ENCODE measurements at regions not wholly inside any gene's neighbourhood (a gene's known extent, or its start where the extent isn't known, plus 50 kb on each side); places are given as distances from the start of the nearest gene placed in this dataset.

DNA sequence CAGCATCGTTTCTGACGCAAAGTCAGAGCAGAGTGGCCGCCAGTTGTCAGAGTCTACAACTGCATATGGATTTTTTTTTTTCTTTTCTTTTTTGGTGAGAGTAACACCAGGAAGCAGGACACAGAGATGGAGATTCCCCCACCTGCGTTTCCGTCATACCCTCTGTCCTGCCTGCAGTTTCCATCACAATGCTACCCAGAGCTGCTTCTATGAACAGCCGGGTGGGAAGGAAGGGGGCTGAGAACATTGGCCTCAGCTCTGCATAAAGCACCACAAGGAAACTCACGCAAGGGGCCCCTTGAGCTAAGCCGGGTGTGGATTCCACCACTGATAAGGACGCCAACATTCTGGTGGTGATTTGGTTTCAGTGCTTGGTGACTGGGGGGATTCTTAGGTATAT, 183.5 kb upstream of the AFDN start:
- DNase-seq (ENCODE audit: low read depth): no peak

DNA sequence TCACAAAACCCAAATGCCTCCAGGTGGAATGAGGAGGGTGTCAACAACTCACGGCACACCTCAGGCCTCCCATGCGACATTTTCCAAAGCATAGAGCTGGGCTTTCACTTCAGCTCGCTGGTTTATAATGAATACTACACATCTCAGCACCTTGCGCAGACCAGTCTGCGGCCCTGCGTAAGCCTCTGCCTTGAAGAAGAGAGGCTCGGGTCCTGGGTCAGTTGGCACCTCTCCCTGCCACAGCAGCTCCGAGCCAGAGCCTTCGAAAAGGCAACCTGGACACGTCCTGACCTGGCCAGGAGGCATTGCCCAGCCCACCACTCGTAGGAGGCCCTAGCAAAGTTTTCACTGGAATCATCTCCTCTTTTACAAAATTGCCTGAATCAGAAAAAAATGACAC, 183.0 kb upstream of the AFDN start:
- DNase-seq (ENCODE audit: low read depth): no peak

DNA sequence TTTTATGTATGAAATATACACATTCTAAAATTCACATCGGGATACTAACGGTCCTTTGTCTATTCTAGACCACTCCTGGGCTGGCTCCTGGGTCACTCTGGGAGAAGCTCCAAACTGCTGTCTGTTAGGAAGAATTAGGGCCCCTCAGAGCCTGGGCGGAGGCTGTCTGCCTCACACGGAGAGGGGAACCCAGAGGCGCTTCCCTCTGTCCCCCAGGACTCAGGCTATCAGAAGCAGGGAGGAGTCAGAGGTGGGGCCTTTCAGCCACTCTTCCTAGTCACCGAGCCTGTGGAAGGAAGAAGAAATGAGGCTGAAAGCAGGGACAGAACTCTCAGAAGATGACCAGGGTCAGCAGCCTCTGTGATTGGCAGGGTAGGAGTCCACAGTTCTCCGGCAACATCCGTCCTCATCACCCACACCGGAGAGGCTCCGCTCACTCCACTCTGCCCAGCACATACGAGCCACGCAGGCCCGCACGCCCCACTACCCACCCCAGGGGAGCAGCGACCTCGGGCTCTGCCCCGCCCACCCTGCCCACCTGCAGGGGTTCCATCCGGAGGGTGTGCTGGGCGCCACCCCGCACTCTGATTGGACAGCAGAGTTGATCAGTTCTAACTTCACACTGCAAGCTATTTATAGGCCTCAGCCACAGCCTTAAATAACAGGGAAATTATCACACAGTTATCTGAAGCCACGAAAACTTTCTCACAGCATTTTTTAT, 182.1 kb upstream of the AFDN start:
- DNase-seq (ENCODE audit: low read depth): no peak

DNA sequence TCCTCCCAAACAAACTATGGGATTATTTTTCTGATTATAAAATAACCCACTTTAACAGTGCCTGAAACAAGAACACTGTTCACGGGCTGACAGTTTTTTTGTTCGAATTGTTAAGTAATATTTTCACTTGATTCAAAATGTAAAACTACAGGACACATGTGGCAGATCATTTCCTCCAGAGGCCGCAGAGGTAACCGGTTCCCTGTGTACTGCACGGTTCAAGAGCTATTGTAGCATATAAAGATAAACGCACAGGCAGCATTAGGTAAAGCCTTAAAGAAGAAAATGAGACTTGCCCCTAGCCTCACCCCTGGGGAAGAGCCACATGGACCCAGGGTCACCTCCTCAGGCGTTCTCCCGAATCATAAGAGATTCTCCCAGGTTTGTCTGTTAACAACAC, 181.3 kb upstream of the AFDN start:
- no peak for DNase-seq (ENCODE audit: low read depth)

DNA sequence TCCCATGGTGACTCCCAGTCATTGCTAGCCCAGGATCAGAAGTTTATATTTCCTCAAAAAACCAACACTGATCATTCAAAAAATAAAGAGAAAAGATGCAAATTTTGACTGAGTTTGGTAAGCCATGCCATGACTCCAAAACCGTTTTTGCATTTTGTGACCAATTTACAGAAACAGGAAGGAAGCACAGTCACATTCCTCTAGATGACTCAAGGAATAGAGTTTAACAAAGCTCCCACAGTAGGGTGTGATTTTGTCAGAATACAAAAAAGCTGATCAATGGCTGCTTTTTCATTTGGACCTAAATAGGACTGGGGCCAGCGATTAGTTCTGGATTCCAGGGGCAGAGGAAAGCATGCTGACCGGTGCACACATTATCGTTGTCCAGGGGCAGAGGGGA, 179.4 kb upstream of the AFDN start:
- DNase-seq (ENCODE audit: low read depth): no peak

DNA sequence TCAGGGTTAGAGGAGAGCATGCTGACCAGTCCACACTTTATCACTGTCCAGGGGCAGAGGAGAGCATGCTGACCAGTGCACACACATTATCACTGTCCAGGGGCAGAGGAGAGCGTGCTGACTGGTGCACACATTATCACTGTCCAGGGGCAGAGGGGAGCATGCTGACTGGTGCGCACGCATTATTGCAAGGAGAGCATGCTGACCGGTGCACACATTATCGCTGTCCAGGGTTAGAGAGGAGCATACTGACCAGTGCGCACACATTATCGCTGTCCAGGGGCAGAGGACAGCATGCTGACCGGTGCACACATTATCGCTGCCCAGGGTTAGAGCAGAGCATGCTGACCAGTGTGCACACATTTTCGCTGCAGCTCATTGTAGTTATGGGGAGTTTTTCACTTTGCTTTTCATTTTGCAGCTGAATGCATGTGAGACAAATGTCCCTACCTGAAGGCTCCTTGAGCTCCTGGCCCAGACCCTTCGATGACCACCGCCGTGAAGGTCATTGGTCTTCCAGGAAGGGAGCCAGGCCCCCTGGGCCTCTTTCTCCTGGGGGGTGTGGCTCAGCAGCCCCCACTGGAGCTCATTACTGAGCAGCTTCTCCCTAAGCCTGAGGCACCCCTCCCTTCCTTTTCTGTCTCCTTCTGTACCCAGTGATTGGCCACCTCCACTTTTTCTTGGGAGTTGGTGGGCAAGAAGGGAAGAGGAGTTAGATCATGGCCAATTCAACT, 178.8 kb upstream of the AFDN start:
- no peak for DNase-seq (ENCODE audit: low read depth)

DNA sequence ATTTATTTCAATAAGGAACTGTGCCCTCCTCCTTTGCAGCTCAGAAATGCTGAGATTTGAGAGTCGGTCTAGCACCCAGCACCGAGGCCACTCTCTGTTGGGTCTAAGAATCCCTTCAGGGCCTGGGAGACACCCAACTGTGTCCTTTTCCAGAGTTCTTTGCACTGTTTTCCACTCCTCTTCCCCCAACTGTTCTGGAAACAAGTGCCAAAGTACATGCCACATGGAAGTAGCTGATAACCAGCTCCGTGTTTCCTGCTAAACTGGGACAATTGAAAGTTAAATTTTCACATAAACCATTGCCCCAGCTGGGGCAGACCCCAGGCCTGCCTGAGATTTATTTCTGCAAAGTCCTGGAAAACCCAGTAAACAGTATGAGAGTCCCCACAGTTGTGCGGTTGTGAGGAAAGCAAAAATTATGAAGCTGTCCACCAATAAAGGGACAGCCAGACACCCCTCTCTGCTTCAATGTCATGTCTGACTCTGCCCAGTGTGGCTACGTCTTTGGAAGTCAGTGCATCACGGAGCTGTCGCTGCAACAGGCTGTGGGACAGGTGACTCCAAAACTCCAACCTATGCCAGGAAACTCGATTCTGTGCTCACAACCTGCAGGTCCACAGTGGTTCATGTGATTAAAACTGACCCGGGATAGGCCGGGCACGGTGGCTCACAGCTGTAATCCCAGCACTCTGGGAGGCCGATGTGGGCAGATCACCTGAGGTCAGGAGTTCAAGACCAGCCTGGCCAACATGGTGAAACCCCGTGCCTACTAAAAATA, 178.0 kb upstream of the AFDN start:
- no peak for DNase-seq (ENCODE audit: low read depth)

DNA sequence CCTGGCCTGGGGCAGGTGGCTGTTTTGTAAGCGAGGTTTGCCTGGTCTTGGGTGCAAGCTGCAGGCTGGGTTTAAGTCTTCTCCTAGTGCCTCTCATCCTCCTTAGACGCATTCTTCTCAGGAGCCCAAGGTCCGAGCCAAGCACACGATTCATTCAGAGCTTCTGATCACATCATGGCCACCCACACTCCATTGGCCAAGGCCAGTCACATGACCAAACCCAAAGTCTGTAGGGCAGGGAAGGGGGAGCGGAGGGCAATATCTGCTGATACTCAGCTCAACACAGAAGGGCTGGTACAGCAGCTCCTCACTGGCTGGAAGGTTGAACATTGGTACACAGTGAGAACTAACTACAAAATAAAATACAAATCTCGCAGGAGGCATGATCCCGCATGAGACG, 177.2 kb upstream of the AFDN start:
- no peak for DNase-seq (ENCODE audit: low read depth)

DNA sequence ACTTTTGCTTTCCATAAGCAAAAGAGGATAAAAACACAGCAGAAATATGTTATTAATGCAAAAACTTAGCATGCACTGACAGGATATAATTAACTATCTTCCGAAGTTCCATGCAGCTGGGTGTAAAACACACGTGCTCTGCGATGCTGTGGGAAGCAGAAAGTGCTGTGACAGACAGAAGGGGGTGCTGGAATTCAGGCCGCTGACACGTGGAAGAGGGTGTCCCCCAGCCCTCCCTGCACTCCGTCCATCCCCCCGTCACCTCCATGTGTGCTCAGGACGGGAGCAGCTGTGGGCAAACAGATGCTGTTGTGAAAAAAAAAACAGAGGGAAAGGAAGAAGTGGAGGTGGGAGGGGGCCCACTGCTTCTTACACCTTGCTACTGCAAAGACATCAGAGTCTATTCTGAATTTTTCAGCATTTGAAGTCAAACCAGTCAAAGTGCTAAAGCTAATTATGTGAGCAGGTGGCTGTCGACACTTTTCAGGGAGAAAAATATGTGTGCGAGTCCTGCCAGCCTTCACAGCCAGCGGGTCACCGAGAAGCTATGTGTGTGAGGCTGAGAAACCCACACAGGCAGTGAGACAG, 175.9 kb upstream of the AFDN start:
- no peak for DNase-seq (ENCODE audit: low read depth)

DNA sequence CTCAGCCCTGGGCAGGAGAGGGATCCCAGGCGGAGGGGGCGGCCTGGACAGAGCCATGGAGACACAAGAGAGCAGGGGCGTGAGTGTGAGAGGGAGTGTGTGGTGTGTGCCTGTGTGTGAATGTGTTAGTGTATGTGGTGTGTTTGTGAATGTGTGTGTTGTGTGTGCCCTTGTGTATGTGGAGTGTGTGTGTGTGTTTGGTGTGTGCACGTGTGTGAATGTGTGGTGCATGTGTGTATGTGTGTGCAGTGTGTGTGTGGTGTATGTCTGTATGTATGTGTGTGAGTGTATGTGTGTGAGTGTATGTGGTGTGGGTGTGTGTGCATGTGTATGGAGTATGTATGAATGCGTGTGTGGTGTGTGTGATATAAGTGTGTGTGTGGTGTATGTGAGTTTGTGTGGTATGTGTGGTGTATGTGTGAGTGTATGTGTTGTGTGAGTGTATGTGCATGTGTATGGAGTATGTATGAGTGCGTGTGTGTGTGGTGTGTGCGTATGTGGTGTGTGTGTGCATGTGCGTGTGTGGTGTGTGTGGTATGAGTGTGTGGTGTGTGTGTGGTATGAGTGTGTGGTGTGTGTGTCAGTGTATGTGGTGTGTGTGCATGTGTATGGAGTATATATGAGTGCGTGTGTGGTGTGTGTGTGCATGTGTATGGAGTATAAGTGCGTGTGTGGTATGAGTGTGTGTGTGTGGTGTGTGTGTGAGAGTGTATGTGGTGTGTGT, 175.2 kb upstream of the AFDN start:
- DNase-seq (ENCODE audit: low read depth): no peak

DNA sequence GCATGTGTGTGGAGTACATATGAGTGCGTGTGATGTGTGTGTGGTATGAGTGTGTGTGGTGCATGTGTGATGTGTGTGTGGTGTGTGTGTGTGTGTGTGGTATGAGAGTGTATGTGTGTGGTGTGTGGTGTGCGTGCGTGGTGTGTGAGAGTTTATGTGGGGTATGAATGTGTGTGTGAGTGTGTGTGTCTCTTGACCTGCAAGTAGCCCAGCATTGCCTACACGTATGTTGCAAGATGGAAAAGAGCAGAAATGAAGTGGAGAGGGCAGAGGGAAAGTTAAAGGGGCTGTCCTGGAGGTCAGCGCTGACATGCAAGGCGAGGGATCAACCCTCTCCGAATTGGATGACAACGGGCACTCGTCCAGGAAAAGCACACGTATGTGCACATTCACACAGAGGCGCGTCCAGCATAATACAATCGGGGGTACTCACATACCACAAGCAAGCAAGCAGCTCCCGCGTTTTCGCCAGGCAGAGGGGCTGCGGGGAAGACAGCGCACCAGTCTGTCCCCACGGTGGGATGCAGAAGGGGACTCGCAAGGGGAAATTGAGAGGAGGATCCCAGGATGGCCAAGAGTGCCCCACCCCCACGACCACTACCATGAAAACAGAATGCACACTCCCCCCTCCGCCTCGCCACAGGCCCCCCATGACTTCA, 174.5 kb upstream of the AFDN start:
- DNase-seq (ENCODE audit: low read depth): no peak

DNA sequence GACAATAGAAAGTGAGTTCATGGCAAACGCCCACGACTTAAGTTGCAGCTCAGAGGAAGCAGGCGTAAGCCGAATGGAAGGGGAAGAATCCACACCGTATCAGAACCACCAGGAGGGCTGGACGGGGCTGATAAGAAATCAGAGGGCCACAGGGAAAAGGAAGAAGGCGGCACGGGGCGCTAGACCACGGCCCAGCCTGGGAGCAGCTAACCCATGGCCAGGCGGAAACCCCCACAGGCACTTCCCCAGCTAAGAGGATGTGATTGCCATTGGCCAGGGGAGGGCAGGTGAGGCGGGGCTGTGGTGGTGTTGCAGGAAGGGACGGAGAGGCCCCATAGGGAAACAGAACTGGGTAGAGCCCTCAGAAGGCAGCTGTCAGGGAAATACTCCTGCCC, 174.0 kb upstream of the AFDN start:
- no peak for DNase-seq (ENCODE audit: low read depth)

DNA sequence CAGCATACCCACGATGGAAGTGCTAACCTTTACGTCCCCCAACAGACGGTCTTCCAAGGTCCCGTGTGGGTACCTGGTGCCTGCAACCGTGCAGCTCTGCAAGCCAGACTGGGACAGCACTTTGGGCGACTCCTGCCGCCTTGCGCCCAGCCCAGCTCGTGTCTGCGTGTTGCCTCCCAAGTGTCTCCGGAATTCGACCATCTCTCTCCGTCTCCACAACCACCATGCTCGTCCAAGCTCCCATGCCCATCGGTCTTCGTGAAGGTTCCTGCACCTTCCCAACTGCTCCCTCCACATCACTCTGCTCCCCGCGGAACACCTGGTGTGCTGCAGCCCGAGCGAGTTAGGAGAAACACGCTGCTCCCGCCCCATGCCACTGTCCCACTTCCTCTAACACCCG, 173.2 kb upstream of the AFDN start:
- no peak for DNase-seq (ENCODE audit: low read depth)

DNA sequence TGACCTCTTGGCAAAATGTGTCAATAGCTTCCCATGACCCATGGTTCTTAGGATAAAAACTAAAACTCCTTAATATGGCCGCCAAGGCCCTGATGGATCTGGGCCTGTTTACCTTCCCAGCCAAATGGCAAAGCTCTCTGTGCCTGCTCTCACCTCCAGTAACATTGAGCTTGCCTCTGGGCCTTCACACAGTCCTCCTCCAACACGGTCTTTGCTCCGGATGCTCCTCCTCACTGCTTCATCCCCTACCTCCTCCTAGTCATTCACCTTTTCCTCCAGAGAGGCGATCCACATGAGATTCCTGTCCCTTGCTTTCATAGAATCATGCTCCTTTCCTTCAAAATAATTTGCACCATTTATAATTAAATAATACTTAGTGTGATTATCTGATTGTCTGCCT, 172.3 kb upstream of the AFDN start:
- DNase-seq (ENCODE audit: low read depth): no peak

DNA sequence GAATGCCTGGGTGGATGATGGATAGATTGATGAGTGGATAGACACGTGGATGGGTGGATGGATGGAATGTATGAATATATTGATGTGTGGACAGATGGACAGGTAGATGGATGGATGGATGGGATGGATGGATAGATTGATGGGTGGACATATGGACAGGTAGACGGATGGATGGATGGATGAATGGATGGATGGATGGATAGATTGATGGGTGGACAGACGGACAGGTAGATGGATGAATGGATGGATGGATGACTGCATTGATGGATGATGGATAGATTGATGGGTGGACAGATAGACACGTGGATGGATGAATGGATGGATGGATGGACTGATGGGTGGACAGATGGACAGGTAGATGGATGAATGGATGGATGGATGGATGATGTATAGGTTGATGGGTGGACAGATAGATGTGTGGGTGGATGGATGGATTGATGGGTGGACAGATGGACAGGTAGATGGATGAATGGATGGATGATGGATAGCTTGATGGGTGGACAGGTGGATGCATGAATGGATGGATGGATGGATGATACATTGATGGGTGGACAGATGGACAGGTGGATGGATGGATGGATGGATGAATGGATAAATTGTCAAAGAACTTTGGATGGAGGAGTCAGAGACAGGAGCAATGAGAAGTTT, 171.4 kb upstream of the AFDN start:
- DNase-seq (ENCODE audit: low read depth): no peak

DNA sequence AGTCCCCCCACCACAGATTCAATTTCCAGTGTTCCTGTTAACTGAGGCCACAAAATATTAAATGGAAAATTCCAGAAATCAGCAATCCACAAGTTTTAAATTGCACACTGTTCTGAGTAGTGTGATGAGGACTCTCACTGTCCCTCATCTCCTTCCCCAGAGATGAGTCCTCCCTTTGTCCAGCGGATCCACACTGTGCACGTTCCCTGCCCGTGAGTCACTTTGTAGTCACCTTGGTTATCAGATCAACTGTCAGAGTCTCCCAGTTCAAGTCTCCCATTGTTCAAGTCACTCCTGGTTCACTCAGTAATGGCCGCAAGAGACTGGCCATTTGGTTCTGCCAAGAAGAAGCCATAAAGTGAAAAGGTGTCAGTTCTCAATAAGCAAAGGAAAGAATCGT, 168.6 kb upstream of the AFDN start:
- DNase-seq (ENCODE audit: low read depth): no peak

DNA sequence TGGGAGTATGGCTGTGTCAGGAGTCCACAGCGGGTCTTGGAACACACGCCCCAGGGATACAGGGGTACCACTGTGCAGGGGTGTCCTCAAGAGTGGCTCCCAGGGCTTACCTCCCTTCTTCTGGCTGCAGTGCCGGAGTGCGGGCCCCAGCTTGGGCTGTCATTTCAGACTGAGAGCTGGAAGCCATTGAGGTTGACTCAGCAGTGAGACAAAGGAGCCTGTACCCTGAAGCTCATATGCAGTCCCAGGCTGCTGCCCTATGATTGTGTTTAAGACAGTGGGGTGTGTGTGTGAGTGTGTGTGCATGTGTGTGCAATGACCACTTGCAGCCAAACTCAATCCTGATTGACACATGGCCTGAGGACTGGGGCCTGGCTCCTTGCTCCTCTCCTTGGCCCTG, 167.7 kb upstream of the AFDN start:
- no peak for DNase-seq (ENCODE audit: low read depth)

DNA sequence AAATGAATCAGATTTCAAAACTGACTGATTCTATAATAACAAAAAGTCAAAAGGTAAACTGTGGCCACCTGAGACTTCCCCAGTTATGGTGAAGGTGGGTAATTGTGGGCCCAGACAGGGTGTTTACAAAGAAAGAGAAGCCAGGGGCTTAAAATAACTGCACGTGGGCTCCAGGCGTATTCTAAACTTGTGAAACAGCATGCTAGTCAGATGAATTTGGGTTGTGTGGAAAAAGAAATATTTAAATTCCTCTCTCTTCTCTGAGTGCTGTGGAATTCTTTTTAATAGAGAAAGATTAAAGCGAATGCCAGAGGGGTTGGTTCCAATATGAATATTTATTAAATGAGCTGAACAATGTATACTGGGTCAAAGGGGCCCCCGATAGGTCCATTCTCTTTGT, 166.3 kb upstream of the AFDN start:
- no peak for DNase-seq (ENCODE audit: low read depth)

DNA sequence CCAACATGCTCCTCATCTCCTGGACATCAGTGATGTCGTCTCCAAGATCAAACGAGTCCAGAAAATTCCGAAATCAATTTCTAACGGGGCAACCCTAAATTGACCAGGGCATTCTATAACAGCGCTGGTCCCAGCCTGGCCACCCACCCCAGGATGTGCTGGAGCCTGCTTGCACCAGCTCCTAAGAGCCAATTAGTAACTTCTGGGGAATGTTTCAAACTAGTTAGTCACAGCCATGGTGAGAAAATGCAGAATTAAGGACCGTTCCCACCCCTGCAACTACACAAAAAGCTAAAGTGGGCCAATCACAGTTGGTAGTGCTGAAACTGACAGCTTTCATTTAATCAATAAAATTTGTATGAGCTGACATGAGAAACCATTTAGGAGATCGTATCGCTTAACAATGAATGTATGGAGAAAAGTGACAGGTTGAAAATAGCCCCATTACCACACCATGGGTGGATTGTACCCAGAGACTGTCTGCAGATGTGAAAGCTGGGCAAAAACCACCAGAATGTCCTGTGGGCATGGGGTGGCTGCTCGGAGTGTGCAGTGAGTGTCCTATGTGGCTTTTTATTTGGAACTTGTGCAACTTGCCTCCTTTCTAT, 165.7 kb upstream of the AFDN start:
- DNase-seq (ENCODE audit: low read depth): no peak

DNA sequence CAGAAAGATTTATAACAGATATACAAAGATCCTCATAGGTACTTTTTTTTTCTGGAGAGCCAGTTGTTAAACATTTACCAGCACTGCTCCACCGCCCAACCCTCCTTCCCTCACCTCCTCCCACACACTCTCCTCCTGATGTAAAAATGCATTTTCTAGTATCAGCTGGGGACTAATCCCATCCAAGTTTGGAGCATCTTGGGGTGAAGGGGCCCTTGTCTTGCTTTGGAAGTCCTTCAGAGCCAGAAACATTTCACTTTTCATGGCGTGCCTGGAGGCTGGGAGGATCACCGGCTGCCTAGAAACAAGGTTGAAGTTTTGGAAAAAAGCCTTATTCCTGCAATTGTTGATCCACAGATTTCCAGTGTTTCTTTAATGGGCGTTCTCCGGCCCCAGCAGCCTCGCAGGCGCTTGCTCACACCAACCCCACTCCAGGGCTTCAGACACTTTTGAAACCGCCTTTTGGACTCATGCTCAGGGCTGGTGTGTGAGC, 165.1 kb upstream of the AFDN start:
- no peak for DNase-seq (ENCODE audit: low read depth)
